ENCODE measurements at regions not wholly inside any gene's neighbourhood (a gene's known extent, or its start where the extent isn't known, plus 50 kb on each side); places are given as distances from the start of the nearest gene placed in this dataset.
A peak's percentile ranks its signal among the peaks of the same experiment; 100 is the strongest.
"Not testable (repeated sequence)": the region's sequence is repeated elsewhere in the genome, so short reads cannot be mapped to it uniquely, and the experiment has no call there.

- DNase-seq, result no peak
Measured at GRCh38 chr14:57150449-57150848, 118.3 kb downstream of the EXOC5 start.

DNA sequence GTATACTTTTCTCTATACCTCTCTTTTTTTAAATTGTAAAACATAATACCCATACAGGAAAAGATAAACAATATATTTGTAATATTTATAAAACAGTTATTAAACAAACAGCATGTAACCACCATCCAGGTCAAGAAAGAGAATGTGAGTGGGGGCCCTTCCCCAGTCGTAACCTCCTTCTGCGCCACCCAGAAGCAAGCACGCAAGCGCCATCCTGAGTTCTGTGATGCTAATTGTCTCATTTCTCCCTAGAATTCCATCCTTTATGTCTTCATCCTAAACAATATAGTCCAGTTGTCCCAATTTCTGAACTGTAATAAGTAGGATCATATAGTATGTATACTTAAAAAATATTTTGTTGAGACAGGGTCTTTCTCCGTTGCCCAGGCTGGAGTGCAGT is 129.5 kb downstream of the EXOC5 start:
- DNase-seq, result no peak

DNA sequence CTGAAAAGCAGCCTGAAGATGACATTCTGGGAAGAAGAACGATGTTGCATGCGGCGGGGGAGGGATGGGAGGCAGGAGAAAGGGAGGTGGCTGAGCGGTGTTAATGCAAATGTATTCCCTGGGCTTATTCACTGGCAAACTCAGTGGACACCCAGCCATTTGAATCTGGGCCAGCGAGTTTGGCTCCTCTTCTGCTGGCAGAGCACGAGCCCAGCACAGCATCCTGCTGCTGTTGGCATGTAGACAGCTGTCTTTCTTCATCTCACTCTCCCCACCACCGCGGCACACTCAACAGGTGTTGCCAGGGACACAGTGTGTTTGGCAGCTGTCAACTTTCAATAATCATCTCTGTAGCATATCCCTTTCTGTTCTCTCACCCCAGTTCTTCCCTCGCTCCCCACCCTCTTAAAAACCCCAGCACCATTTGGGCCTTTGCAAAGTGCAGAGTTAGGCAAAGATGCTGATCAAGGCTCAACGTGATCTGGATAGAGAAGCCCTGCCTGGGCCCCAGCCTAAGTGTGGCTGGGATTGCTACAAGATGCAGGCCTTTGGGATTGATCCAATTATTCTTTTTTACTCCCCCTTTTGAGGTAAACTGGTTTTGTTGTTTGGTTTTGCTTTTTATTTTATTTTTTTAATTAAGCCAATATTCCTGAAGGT is 131.9 kb downstream of the EXOC5 start:
- DNase-seq, result no peak

GRCh38 chr14:57127809-57128208 is 140.9 kb downstream of the EXOC5 start:
- not testable (repeated sequence) for DNase-seq

DNA sequence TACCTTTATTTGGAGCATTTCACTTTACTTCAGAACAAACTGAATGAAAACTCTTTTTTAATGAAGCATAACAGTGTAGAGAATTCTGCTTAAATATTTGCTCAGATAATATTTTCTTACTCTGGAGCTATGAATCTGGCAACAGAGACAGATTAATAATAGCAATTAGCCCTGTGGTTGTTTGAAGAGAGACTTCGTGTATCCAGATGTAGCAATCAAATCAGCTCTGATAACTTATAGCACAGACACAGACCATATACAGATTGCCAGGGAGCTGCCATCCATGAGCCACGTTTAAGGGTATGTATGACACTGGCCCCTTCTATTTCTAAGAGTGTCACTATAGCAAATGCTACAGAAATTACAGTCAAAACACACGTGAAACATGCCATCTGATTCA is 146.6 kb downstream of the EXOC5 start:
- DNase-seq, result no peak

GRCh38 chr14:57112072-57112807 is 156.5 kb downstream of the EXOC5 start:
- DNase-seq, result not testable (repeated sequence)

DNA sequence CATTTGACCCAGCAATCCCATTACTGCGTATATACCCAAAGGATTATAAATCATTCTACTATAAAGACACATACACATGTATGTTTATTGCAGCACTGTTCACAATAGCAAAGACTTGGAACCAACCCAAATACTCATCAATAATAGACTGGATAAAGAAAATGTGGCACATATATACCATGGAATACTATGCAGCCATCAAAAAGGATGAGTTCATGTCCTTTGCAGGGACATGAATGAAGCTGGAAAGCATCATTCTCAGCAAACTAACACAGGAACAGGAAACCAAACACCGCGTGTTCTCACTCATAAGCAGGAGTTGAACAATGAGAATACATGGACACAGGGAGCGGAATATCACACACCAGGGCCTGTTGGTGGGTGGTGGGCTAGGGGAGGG is 158.3 kb downstream of the EXOC5 start:
- not testable (repeated sequence) for DNase-seq

DNA sequence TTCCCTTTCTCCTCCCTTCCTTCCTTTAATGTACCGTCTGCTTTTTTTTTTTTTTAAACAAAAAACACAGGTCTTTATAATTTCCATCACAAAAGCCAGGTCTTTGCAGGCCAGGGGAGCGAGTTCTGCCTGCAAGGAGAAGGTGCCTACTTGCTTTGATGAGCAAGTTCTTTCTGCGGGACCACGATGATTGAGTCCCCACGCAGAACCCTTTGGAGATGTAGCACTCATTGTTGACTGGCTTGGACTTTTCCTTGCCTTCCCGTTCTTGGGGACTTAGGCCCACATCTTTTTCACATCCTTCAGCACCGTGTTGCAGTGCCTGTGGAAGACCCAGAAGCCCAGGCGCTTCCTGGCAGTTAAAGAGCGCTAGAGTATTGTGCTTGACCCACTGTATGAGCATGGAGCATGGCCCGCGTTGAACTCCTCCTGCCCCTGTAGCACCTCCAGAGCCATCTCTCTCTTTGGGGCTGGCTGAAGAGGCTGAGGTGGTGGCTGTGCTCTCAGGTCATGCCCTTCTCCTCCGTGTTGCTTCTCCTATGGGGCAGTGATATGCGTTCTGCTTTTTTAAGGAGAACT is 177.6 kb downstream of the EXOC5 start:
- DNase-seq, result no peak

DNA sequence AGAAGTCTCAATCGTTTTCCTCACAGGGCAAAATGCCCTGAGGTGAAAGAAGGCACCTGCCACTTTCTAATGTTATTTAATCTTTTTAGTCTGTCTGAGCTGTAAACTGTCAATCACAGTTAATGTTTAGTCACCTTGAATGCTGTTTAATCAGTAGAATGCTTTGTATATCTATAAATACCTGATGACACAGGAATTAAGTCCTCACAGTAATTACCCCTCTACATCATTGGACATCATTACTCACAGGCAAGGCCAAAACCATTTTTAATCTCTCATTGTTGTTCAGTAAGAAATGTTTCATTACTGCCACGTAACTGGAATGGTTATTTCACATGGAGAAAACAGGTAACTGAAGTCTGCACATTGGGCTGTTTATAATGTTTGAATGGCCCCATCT is 178.8 kb downstream of the EXOC5 start:
- no peak for DNase-seq

GRCh38 chr14:57087841-57088240 is 180.9 kb downstream of the EXOC5 start:
- DNase-seq, result no peak

DNA sequence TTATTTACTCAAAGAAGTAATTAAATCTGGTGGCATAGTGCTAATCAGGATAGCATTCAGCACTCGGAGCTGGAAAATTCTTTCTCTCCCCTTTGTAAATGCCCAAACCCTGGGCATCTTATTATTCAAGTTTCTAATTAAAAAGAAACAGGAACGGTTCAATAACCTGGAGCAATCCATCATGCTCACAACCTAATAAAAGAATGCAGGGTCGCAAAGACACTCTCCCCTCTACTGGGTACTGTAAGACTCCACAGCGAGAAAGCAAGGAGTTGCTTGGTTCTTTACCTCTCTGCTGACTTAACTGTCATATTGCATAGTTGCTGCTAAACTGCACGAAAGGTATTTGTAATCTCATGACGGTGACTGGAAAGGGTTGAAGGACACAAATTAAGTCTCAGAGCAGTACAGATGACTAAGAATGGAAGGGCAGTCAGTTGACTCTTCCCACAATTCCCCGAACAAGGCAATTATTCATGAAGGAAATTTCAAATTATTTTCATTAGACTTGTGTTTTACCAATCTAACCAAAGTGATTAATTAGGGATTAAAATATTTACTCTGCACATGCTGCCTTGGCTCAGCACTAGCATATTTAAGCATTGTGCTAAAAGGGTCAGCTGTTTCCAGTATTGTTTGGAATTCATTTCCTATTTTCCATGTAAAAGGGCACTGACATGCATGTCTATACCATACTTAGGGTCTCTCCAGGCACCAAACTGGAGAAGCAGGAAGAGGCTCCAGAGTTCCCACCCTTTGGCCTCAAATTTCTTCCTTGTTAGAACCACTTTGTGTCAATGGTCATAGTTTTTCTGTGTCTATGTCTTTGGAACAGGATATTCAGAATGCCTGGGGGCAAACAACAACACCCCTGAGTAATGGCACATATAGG is 182.2 kb downstream of the EXOC5 start:
- DNase-seq, result no peak

- no peak for DNase-seq
Measured at GRCh38 chr14:57085801-57086200, 182.9 kb downstream of the EXOC5 start.

DNA sequence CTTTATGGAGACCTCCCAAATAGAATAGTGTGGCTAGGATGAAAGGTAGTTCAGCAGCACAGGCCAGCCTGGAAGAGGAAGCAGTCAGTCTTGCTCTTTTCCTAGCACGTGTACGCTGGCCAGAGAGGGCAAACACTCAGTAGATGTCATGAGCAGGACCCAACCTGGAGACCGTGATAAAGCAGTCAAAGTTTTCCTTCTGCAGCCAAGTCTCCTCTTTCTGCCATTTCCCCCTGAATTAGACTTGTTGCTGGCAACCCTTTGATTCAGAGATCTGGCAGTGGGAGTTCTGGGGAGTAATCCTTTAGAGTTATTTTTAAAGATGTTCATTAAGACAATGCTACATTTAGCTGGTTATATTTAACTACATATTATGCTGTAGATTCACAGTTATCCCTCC is 183.7 kb downstream of the EXOC5 start:
- no peak for DNase-seq

- DNase-seq, result no peak
Measured at GRCh38 chr14:57080691-57081090, 188.0 kb downstream of the EXOC5 start.

- DNase-seq, result no peak
Measured at GRCh38 chr14:57078054-57078453, 190.7 kb downstream of the EXOC5 start.

DNA sequence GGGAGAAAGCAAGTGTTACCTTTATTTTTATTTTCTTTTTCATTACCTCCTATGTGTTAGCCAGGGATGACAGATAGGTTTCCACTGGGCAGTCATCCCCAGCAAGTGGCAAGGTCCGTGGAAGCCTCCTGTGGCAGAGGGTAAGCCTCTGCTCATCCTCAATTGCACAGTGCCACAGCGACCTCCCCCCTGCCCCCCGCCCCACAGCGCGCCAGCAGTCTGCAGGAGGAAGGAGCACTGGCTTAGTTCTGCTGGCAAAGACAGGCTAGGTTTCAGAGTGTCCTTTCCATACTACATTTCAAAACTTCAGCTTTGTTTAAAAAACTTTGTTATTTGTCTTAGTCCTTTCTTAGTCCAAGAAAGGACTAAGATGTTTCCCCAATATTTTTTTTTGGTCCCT is 194.7 kb downstream of the EXOC5 start:
- DNase-seq, result no peak

DNA sequence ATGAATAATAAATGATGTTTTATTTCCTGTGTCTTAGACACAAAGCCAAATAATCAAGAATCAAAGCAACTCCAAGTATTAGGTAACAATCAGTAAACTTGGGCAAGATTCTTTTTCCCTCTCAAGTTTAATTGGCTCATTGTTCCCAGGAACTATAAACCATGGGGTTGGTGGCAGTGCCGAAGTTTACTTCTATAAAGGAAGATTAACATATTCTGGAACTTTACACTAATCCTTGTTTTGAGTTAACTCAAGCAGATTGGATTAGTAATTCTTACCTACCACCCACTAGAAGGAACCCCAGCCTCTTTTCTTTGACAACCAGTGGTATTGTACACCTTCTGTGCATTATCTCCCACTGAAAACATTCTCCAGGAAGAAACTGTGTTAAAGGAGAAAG is 197.1 kb downstream of the EXOC5 start:
- DNase-seq, result no peak

- DNase-seq, result no peak
Measured at GRCh38 chr14:57069702-57070101, 199.0 kb downstream of the EXOC5 start.

DNA sequence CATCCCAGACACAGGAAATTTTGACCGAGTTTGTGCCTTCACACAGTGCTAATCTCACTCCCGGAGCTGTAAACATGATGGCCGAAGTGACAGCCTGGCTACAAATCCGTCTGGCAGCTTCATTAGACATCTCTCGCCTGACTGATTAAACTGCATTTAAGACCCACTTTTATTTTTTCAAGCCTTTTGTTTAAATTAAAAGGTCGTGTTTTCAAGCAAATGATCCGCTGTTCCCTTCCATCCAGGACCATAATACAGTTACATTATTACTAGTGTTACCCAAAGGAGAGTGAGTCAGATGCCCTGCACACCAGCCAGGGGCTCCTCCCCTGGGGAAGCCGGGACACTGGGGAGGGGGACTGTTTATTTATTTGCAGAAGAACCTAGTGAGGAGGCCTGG is 200.2 kb downstream of the EXOC5 start:
- DNase-seq, result no peak

- peak; percentile 1 for DNase-seq
Measured at GRCh38 chr14:57066887-57067513, 201.7 kb downstream of the EXOC5 start.

- DNase-seq, result no peak
Measured at GRCh38 chr14:57066463-57066862, 202.2 kb downstream of the EXOC5 start.

DNA sequence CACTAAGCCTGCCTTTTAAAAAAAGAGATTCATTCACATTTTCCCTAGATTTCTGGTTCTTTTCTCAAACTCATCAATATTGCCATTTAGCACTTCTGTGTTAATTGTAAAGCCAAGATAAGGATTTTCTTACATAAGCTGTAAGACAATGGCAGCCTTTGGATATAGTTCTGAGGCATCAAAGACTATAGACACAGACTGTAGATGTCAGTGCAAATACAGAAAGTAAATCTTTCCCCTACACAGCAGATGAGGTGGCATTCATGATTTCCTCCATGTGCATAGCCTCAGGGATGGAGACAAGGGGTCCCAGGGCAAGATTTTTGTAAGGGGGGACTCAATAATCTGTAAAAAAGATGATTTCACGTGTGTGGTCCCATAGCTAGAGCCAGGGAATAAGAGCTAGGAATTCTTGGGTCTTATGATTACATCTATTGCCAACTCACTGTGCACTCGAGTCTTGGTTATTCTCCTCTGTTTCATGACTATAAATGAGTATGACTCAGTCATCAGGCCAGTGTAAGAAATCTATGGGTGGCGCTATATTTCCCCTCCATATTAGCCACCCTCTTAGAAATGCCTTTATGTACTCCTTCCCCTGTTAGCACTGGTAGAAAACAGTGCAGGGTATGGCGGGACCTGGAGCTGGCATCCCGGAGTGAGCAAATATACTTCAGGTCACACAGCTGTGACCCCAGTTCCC is 207.5 kb downstream of the EXOC5 start:
- no peak for DNase-seq
